Endodermal cell (in vitro differentiated cells): ENCODE measurements at regions not wholly inside any gene's neighbourhood (a gene's known extent, or its start where the extent isn't known, plus 50 kb on each side); places are given as distances from the start of the nearest gene placed in this dataset.

Experiments
- DNase-seq: peaks from one replicate; pipeline ENCODE4 v3.0.0-alpha.2; 2017
- H3K27ac ChIP-seq: 2 replicates; pipeline ENCODE4 v1.5.1; 2013; ENCODE audit warnings: mild to moderate bottlenecking, low read depth, low read length, moderate library complexity
- H3K27me3 ChIP-seq: 2 replicates; pipeline ENCODE4 v1.6.1; 2013; ENCODE audit warnings: mild to moderate bottlenecking, low read length, moderate library complexity; ENCODE audit not compliant: insufficient read depth, control insufficient read depth, poor library complexity, severe bottlenecking
- H3K36me3 ChIP-seq: 2 replicates; pipeline ENCODE4 v1.7.0; 2013; ENCODE audit warnings: mild to moderate bottlenecking, low read length, moderate library complexity; ENCODE audit not compliant: control insufficient read depth, insufficient read depth
- H3K4me1 ChIP-seq: one replicate; pipeline ENCODE4 v1.7.0; 2013; ENCODE audit warnings: low read length; ENCODE audit not compliant: control insufficient read depth, insufficient read depth
- H3K4me3 ChIP-seq: 2 replicates; pipeline ENCODE4 v1.5.1; 2013; ENCODE audit warnings: mild to moderate bottlenecking, low read length, moderate library complexity
- H3K9ac ChIP-seq: 2 replicates; pipeline ENCODE4 v1.6.1; 2013; ENCODE audit warnings: mild to moderate bottlenecking, low read length, moderate library complexity; ENCODE audit not compliant: poor library complexity, severe bottlenecking; ENCODE audit errors: extremely low read depth
- H3K9me3 ChIP-seq: 2 replicates; pipeline ENCODE4 v1.6.1; 2013; ENCODE audit warnings: mild to moderate bottlenecking, low read length, moderate library complexity; ENCODE audit not compliant: control insufficient read depth
- H3K27ac Mint-ChIP-seq: 2 replicates; pipeline ENCODE4 v1.8.0; 2020; ENCODE audit warnings: mixed read lengths
- H3K27me3 Mint-ChIP-seq: 2 replicates; pipeline ENCODE4 v1.8.0; 2021; ENCODE audit warnings: mild to moderate bottlenecking, mixed read lengths; ENCODE audit not compliant: insufficient read depth
- H3K36me3 Mint-ChIP-seq: 2 replicates; pipeline ENCODE4 v1.8.0; 2020; ENCODE audit warnings: low read depth, mixed read lengths
- H3K4me1 Mint-ChIP-seq: 2 replicates; pipeline ENCODE4 v1.8.0; 2020; ENCODE audit warnings: mixed read lengths
- H3K4me3 Mint-ChIP-seq: 2 replicates; pipeline ENCODE4 v1.8.0; 2020; ENCODE audit warnings: mild to moderate bottlenecking, moderate library complexity, mixed read lengths
- H3K9me3 Mint-ChIP-seq: 2 replicates; pipeline ENCODE4 v1.8.0; 2020; ENCODE audit warnings: mild to moderate bottlenecking, mixed read lengths
- CTCF ChIP-seq: fragments of 200-600 bp; sonication (generic); conservative IDR thresholded peaks from 2 replicates; pipeline ENCODE4 v1.5.0; 2021; ENCODE audit warnings: antibody characterized with exemption, mild to moderate bottlenecking
- WGBS, 2 experiments: methylation state at CpG; one replicate each; pipeline versions ENCODE4 v1.1.5 to v1.1.7; 2013; ENCODE audit warnings: missing lambda C conversion rate in 2 of 2, mixed read lengths in 1 of 2; ENCODE audit not compliant: insufficient coverage in 1 of 2, insufficient read length in 1 of 2; 5-methylcytosine and 5-hydroxymethylcytosine counted together

- Histone ChIP-seq H3K4me1 (no peaks in the 10 kb centered on the region), H3K9me3 (peaks cover 77% of the 10 kb centered on the region), H3K27ac (no peak overlapping the region), H3K27me3 (no peaks in the 10 kb centered on the region), H3K9ac (no peak overlapping the region), H3K4me3 (no peak overlapping the region), H3K36me3 (no peaks in the 10 kb centered on the region)
- peaks cover 54% of the 10 kb centered on the region for H3K9me3 Mint-ChIP-seq
- no peak for DNase-seq
- H3K27me3 Mint-ChIP-seq: peaks cover 1% of the 10 kb centered on the region
- no peak overlapping the region for H3K4me3 Mint-ChIP-seq
- no peaks in the 10 kb centered on the region for H3K36me3 Mint-ChIP-seq
- no peaks in the 10 kb centered on the region for H3K4me1 Mint-ChIP-seq
- no peak overlapping the region for H3K27ac Mint-ChIP-seq
- no peak for TF ChIP-seq CTCF
- 73 to 84% methylated on average over 5 to 8 of the region's 9 CpGs for WGBS, 2 experiments
Measured at GRCh38 chr22:47318041-47318737, 555.7 kb downstream of the TBC1D22A start.

GRCh38 chr22:47315862-47316419 lies 553.5 kb downstream of the TBC1D22A start:
- 71 to 93% methylated on average over 3 to 7 of the region's 7 CpGs for WGBS, 2 experiments

GRCh38 chr22:47310601-47311000 lies 548.2 kb downstream of the TBC1D22A start:
- H3K36me3 ChIP-seq: no peaks in the 10 kb centered on the region
- H3K4me3 Mint-ChIP-seq: no peak overlapping the region
- H3K9ac ChIP-seq: no peak overlapping the region
- peaks cover 86% of the 10 kb centered on the region for H3K9me3 ChIP-seq
- TF ChIP-seq CTCF: no peak
- no peak overlapping the region for H3K27ac ChIP-seq
- WGBS, 2 experiments: no CpG with 5 or more reads among the region's 1 CpG
- H3K27ac Mint-ChIP-seq: no peak overlapping the region
- no peak for DNase-seq
- H3K4me1 Mint-ChIP-seq: no peaks in the 10 kb centered on the region
- H3K27me3 Mint-ChIP-seq: no peaks in the 10 kb centered on the region
- peaks cover 88% of the 10 kb centered on the region for H3K9me3 Mint-ChIP-seq
- H3K4me1 ChIP-seq: no peaks in the 10 kb centered on the region
- no peak overlapping the region for H3K4me3 ChIP-seq
- no peaks in the 10 kb centered on the region for H3K36me3 Mint-ChIP-seq
- no peaks in the 10 kb centered on the region for H3K27me3 ChIP-seq

More at GRCh38 chr22:47315862-47316419, 553.5 kb downstream of the TBC1D22A start:
- Histone ChIP-seq H3K4me3 (no peak overlapping the region), H3K36me3 (no peaks in the 10 kb centered on the region), H3K27me3 (no peaks in the 10 kb centered on the region), H3K27ac (no peak overlapping the region), H3K9ac (no peak overlapping the region), H3K4me1 (no peaks in the 10 kb centered on the region), H3K9me3 (peaks cover 75% of the 10 kb centered on the region)
- no peaks in the 10 kb centered on the region for H3K4me1 Mint-ChIP-seq
- no peak for TF ChIP-seq CTCF
- H3K4me3 Mint-ChIP-seq: no peak overlapping the region
- no peak for DNase-seq
- peaks cover 70% of the 10 kb centered on the region for H3K9me3 Mint-ChIP-seq
- H3K27ac Mint-ChIP-seq: no peak overlapping the region
- H3K36me3 Mint-ChIP-seq: no peaks in the 10 kb centered on the region
- peaks cover 1% of the 10 kb centered on the region for H3K27me3 Mint-ChIP-seq
